ENCODE measurements at regions not wholly inside any gene's neighbourhood (a gene's known extent, or its start where the extent isn't known, plus 50 kb on each side); places are given as distances from the start of the nearest gene placed in this dataset.

GRCh38 chr6:88366672-88367071 is 200.5 kb upstream of the CNR1 start:
- BruUV-seq (replicated peaks) = no TSS peak
- POLR2A ChIA-PET = interaction anchor here (1.1 to 2.8 kb wide), 4 partner anchors 8 to 19 kb away, joined by 3 to 17 read pairs (median 8); no protein-coding TSS in a partner anchor
- CTCF ChIA-PET = interaction anchor here (0.6 to 1.1 kb wide), 3 partner anchors 26 to 124 kb away, joined by 3 to 4 read pairs (median 3); no protein-coding TSS in a partner anchor
- Mint-ChIP-seq H3K4me3 (ENCODE audit: unreplicated experiment) (no peak overlapping the region), H3K36me3 (ENCODE audit: insufficient read depth, unreplicated experiment) (no peaks in the 10 kb centered on the region), H3K27me3 (ENCODE audit: insufficient read depth, unreplicated experiment) (no peaks in the 10 kb centered on the region), H3K9me3 (ENCODE audit: unreplicated experiment) (peaks cover 9% of the 10 kb centered on the region), H3K4me1 (ENCODE audit: insufficient read depth, unreplicated experiment) (peaks cover 50% of the 10 kb centered on the region), H3K27ac (ENCODE audit: low read depth, unreplicated experiment) (peak overlapping the region; percentile 99)
- TF ChIP-seq CTCF (IDR thresholded peaks at IDR 0.05; ENCODE audit: unreplicated experiment) = no peak
- DNase-seq (ENCODE audit: unreplicated experiment) = no peak
- intact Hi-C loops (cut with micrococcal nuclease) = no loop called here

- H3K27me3 Mint-ChIP-seq (ENCODE audit: insufficient read depth, unreplicated experiment) = no peaks in the 10 kb centered on the region
- DNase-seq (ENCODE audit: unreplicated experiment) = no peak
- H3K36me3 Mint-ChIP-seq (ENCODE audit: insufficient read depth, unreplicated experiment) = no peaks in the 10 kb centered on the region
- H3K4me1 Mint-ChIP-seq (ENCODE audit: insufficient read depth, unreplicated experiment) = peaks cover 53% of the 10 kb centered on the region
- H3K9me3 Mint-ChIP-seq (ENCODE audit: unreplicated experiment) = peaks cover 9% of the 10 kb centered on the region
- intact Hi-C loops (cut with micrococcal nuclease) = no loop called here
- TF ChIP-seq CTCF (IDR thresholded peaks at IDR 0.05; ENCODE audit: unreplicated experiment) = no peak
- no TSS peak for BruUV-seq (replicated peaks)
- peak overlapping the region; percentile 99 for H3K27ac Mint-ChIP-seq (ENCODE audit: low read depth, unreplicated experiment)
- ChIA-PET CTCF (no interaction called here), POLR2A (interaction anchor here (0.9 to 2.6 kb wide), 2 partner anchors 9 to 11 kb away, joined by 3 to 17 read pairs; no protein-coding TSS in a partner anchor)
- H3K4me3 Mint-ChIP-seq (ENCODE audit: unreplicated experiment) = peak overlapping the region; percentile 21
Observed at GRCh38 chr6:88365656-88366055, 199.5 kb upstream of the CNR1 start.

- ChIA-PET POLR2A (interaction anchor here (0.9 kb wide), 1 partner anchor 9 kb away, joined by 3 read pairs; no protein-coding TSS in a partner anchor), CTCF (no interaction called here)
- H3K4me3 Mint-ChIP-seq (ENCODE audit: unreplicated experiment) = peak overlapping the region; percentile 21
- H3K36me3 Mint-ChIP-seq (ENCODE audit: insufficient read depth, unreplicated experiment) = no peaks in the 10 kb centered on the region
- no peaks in the 10 kb centered on the region for H3K27me3 Mint-ChIP-seq (ENCODE audit: insufficient read depth, unreplicated experiment)
- TF ChIP-seq CTCF (IDR thresholded peaks at IDR 0.05; ENCODE audit: unreplicated experiment) = no peak
- H3K4me1 Mint-ChIP-seq (ENCODE audit: insufficient read depth, unreplicated experiment) = peaks cover 57% of the 10 kb centered on the region
- H3K9me3 Mint-ChIP-seq (ENCODE audit: unreplicated experiment) = peaks cover 9% of the 10 kb centered on the region
- intact Hi-C loops (cut with micrococcal nuclease) = no loop called here
- BruUV-seq (replicated peaks) = no TSS peak
- DNase-seq (ENCODE audit: unreplicated experiment) = peak; percentile 71
- peak overlapping the region; percentile 99 for H3K27ac Mint-ChIP-seq (ENCODE audit: low read depth, unreplicated experiment)
Observed at GRCh38 chr6:88365230-88365629, 199.1 kb upstream of the CNR1 start.

GRCh38 chr6:88361754-88362153 is 195.6 kb upstream of the CNR1 start:
- no peak overlapping the region for H3K27ac Mint-ChIP-seq (ENCODE audit: low read depth, unreplicated experiment)
- no TSS peak for BruUV-seq (replicated peaks)
- no peaks in the 10 kb centered on the region for H3K36me3 Mint-ChIP-seq (ENCODE audit: insufficient read depth, unreplicated experiment)
- H3K4me1 Mint-ChIP-seq (ENCODE audit: insufficient read depth, unreplicated experiment) = peaks cover 40% of the 10 kb centered on the region
- POLR2A ChIA-PET = no interaction called here
- no peaks in the 10 kb centered on the region for H3K9me3 Mint-ChIP-seq (ENCODE audit: unreplicated experiment)
- no peak for TF ChIP-seq CTCF (IDR thresholded peaks at IDR 0.05; ENCODE audit: unreplicated experiment)
- intact Hi-C loops (cut with micrococcal nuclease) = loop anchor here (2.0 kb wide), 1 partner anchor 337 kb away; no protein-coding TSS in a partner anchor
- H3K4me3 Mint-ChIP-seq (ENCODE audit: unreplicated experiment) = no peak overlapping the region
- no peaks in the 10 kb centered on the region for H3K27me3 Mint-ChIP-seq (ENCODE audit: insufficient read depth, unreplicated experiment)
- CTCF ChIA-PET = no interaction called here
- DNase-seq (ENCODE audit: unreplicated experiment) = no peak
